ENCODE measurements at regions not wholly inside any gene's neighbourhood (a gene's known extent, or its start where the extent isn't known, plus 50 kb on each side); places are given as distances from the start of the nearest gene placed in this dataset.

DNA sequence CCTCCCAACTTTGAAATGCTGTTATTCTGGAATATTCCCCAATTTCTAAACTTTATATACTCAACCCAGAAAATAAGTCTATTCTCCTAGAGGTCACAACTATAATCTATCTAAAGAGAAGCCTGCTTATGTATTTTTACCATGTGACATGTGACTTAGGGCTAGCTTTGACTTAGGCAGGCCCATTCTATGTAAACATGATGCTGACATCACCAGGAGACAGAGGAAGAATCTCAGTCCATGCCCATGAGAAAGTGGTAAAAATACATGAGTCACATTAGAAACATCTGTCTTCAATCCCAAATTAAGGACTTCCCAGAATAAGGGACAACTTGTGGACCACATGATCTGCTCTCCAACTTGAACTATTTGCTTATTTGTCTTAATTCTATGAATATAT, 113.6 kb upstream of the ID4 start:
- no peak for TF ChIP-seq GATA3 (IDR thresholded peaks at IDR 0.05; ENCODE audit: low read depth, low read length)
- TF ChIP-seq GATA2 (IDR thresholded peaks at IDR 0.05; ENCODE audit: low read depth, low read length): no peak
